Activated T-helper 17 cell treated with anti-CD3 and anti-CD28 coated beads, Interleukin-2, amount 50 U/mL, for 72 hours (primary cell): ENCODE measurements at regions not wholly inside any gene's neighbourhood (a gene's known extent, or its start where the extent isn't known, plus 50 kb on each side); places are given as distances from the start of the nearest gene placed in this dataset.

Experiments used
- ATAC-seq: fragments of 150-1000 bp; cut with Tn5 transposase; replicated peaks from 2 replicates; pipeline ENCODE4 v1.10.0; 2021; ENCODE audit warnings: mild to moderate bottlenecking, moderate library complexity
- H3K27ac Mint-ChIP-seq: one replicate; pipeline ENCODE4 v1.8.0; 2022; ENCODE audit warnings: mixed read lengths
- H3K27me3 Mint-ChIP-seq: one replicate; pipeline ENCODE4 v1.8.0; 2022; ENCODE audit warnings: mixed read lengths
- H3K36me3 Mint-ChIP-seq: one replicate; pipeline ENCODE4 v1.8.0; 2022; ENCODE audit warnings: low read depth, mild to moderate bottlenecking, mixed read lengths
- H3K4me1 Mint-ChIP-seq: one replicate; pipeline ENCODE4 v1.8.0; 2022; ENCODE audit warnings: mixed read lengths
- H3K4me3 Mint-ChIP-seq: one replicate; pipeline ENCODE4 v1.8.0; 2022; ENCODE audit warnings: mild to moderate bottlenecking, mixed read lengths
- H3K9me3 Mint-ChIP-seq: one replicate; pipeline ENCODE4 v1.8.0; 2022; ENCODE audit warnings: mixed read lengths

- Mint-ChIP-seq H3K4me1 (peaks cover 11% of the 10 kb centered on the region), H3K27ac (no peak overlapping the region), H3K27me3 (peaks cover 62% of the 10 kb centered on the region), H3K9me3 (no peaks in the 10 kb centered on the region), H3K4me3 (peak overlapping the region; percentile 56), H3K36me3 (no peaks in the 10 kb centered on the region)
- no peak for ATAC-seq
Measured at GRCh38 chr1:98049370-98050135, 128.7 kb upstream of the DPYD start.

- no peak for ATAC-seq
- Mint-ChIP-seq H3K4me3 (peak overlapping the region; percentile 56), H3K36me3 (no peaks in the 10 kb centered on the region), H3K9me3 (no peaks in the 10 kb centered on the region), H3K27ac (no peak overlapping the region), H3K4me1 (peaks cover 11% of the 10 kb centered on the region), H3K27me3 (peaks cover 66% of the 10 kb centered on the region)
Measured at GRCh38 chr1:98048751-98049325, 128.0 kb upstream of the DPYD start.

- Mint-ChIP-seq H3K4me3 (peak overlapping the region; percentile 56), H3K27me3 (peaks cover 70% of the 10 kb centered on the region), H3K9me3 (no peaks in the 10 kb centered on the region), H3K4me1 (peaks cover 11% of the 10 kb centered on the region), H3K36me3 (no peaks in the 10 kb centered on the region), H3K27ac (no peak overlapping the region)
- peak; percentile 69 for ATAC-seq
Measured at GRCh38 chr1:98048244-98048643, 127.4 kb upstream of the DPYD start.

- Mint-ChIP-seq H3K36me3 (no peaks in the 10 kb centered on the region), H3K27me3 (peaks cover 66% of the 10 kb centered on the region), H3K27ac (no peak overlapping the region), H3K4me3 (no peak overlapping the region), H3K4me1 (peaks cover 11% of the 10 kb centered on the region), H3K9me3 (no peaks in the 10 kb centered on the region)
- ATAC-seq, result no peak
Measured at GRCh38 chr1:98047171-98047570, 126.3 kb upstream of the DPYD start.

DNA sequence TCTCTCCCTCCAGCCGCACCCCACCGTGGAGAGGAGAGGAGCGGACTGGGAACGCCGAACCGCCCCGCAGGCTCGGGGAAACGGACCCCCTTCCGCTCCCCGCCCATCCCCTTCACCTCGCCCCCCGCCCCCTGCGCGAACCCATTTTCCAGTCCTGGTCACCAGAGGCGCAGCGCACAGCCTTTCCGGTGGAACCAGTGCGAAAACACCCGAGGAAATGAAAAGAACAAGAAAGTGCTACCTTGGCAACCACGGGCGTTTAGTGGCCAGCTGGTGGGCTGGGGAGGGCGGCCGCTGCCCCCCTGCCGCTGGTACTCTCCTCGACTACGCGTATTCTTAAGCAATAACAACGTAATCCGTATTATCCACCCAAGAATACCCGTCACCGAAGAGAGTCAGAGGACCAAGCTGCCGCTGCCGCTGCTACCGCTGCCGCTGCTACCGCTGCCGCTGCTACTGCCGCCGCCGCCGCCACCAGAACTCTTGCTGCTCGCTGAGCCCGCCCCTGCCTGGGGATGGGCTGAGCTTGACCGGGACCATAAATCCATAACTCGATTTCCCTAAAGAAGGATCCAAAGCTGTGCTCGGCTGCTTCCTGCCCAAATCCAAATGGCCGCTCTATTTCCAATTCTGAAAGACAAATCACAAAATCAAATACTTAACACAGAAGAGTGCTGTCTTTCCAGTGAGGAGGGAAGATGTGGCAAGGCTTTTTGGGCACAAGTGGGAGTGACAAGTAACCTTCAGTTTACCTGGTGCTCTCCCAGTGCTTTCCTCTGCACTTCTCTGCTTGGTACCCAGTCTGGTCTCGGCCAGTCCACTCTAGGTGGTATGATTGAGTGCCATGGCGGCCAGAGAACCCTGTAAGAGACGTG is 125.2 kb upstream of the DPYD start:
- Mint-ChIP-seq H3K27me3 (peaks cover 63% of the 10 kb centered on the region), H3K27ac (no peak overlapping the region), H3K36me3 (no peaks in the 10 kb centered on the region), H3K4me1 (peaks cover 11% of the 10 kb centered on the region), H3K4me3 (peak overlapping the region; percentile 57), H3K9me3 (no peaks in the 10 kb centered on the region)
- peak; percentile 49 for ATAC-seq

DNA sequence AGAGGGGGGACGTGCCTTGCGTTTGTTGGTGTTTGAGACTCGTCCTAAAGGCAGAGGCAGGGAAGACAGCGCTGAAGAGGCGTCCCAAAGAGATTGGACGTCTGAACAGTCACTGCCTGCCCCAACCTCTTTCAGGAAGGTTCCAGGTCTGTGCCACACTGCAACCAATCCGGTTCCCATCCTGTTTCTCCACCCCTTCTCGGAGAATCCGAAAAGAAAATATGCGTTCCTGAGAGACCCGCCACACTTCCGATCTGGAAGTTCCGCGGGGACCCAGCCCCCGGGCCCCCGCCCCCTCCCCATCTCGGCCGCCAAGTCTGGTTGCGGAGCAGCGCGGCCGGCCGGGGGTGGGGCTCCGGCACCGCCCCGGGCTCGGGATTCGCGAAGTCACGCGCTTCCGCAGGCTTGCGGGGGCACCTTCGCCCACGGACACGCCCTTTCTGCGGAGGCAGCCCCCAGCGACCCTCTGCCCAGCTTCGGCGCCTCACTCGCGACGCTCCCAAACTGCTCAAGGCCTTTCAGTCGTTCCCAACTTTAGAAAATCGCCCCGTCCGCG is 124.5 kb upstream of the DPYD start:
- peak; percentile 39 for ATAC-seq
- H3K9me3 Mint-ChIP-seq, result no peaks in the 10 kb centered on the region
- H3K36me3 Mint-ChIP-seq, result no peaks in the 10 kb centered on the region
- peaks cover 11% of the 10 kb centered on the region for H3K4me1 Mint-ChIP-seq
- H3K4me3 Mint-ChIP-seq, result peak overlapping the region; percentile 57
- H3K27me3 Mint-ChIP-seq, result peaks cover 59% of the 10 kb centered on the region
- no peak overlapping the region for H3K27ac Mint-ChIP-seq

DNA sequence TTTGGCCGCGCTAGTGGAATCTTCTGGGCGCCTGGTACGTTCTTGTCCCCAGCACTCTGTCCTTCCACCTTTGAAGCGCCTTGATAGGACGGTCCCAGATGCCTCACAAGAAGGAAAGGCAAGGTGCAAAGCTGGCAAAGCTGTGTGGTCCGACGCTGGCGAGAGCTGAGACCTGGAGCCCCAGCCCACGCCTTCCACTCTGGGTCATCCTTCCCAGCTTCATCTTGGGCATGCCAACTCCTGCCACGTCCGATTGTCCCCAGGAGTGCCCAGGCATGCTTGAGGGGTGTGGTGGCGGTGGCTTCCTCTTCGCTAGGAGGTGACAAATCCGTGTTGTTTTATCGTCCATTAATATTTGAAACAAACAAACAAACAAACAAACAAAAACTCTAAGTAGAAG is 123.9 kb upstream of the DPYD start:
- no peaks in the 10 kb centered on the region for H3K9me3 Mint-ChIP-seq
- peaks cover 11% of the 10 kb centered on the region for H3K4me1 Mint-ChIP-seq
- peaks cover 56% of the 10 kb centered on the region for H3K27me3 Mint-ChIP-seq
- H3K27ac Mint-ChIP-seq, result no peak overlapping the region
- ATAC-seq, result no peak
- no peaks in the 10 kb centered on the region for H3K36me3 Mint-ChIP-seq
- peak overlapping the region; percentile 57 for H3K4me3 Mint-ChIP-seq

GRCh38 chr1:98044071-98044697 is 123.3 kb upstream of the DPYD start:
- Mint-ChIP-seq H3K27ac (no peak overlapping the region), H3K9me3 (no peaks in the 10 kb centered on the region), H3K27me3 (peaks cover 50% of the 10 kb centered on the region), H3K4me3 (peak overlapping the region; percentile 57), H3K4me1 (peaks cover 6% of the 10 kb centered on the region), H3K36me3 (no peaks in the 10 kb centered on the region)
- no peak for ATAC-seq

DNA sequence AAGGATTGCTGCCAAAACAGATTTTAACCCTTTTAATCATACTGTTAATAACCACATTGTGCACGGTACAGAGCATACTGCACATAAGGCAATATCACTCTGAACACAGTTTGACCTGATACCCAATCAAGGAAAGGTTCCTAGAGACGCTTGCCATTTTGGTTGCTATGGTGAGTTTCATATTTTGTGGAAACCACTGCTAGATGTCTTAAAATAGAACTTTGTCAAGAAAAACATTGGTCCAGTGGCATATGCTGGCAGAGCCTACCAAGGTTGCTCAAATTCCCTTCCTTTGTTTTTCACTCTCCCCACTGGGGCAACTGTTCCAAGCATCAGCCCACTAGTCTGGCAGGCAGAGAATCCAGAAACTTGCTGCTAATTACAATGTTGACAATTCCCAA is 114.8 kb upstream of the DPYD start:
- no peak for ATAC-seq
- H3K27me3 Mint-ChIP-seq, result no peaks in the 10 kb centered on the region
- H3K36me3 Mint-ChIP-seq, result no peaks in the 10 kb centered on the region
- peaks cover 1% of the 10 kb centered on the region for H3K4me1 Mint-ChIP-seq
- H3K9me3 Mint-ChIP-seq, result no peaks in the 10 kb centered on the region
- H3K27ac Mint-ChIP-seq, result no peak overlapping the region
- no peak overlapping the region for H3K4me3 Mint-ChIP-seq

DNA sequence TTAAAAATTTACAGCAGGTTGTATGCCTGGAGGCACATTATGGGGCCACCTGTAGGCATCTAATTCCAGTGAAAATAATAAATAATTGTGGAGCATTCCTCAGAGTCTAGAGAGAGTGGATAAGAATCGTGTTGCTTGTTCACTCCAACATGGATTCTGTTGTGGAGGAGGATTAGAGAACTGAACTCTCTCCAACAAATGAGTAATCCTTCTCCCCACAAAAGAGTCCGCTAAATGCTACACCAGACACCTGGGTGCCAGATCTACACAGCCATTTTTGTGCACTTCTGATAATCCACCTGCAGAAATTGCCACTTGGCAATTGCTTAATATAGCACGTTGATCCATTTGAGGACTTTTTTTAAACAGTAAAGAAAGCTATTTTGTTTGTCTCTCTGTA is 113.7 kb upstream of the DPYD start:
- Mint-ChIP-seq H3K27me3 (no peaks in the 10 kb centered on the region), H3K27ac (no peak overlapping the region), H3K4me1 (peaks cover 5% of the 10 kb centered on the region), H3K36me3 (no peaks in the 10 kb centered on the region), H3K9me3 (no peaks in the 10 kb centered on the region), H3K4me3 (no peak overlapping the region)
- ATAC-seq, result no peak

DNA sequence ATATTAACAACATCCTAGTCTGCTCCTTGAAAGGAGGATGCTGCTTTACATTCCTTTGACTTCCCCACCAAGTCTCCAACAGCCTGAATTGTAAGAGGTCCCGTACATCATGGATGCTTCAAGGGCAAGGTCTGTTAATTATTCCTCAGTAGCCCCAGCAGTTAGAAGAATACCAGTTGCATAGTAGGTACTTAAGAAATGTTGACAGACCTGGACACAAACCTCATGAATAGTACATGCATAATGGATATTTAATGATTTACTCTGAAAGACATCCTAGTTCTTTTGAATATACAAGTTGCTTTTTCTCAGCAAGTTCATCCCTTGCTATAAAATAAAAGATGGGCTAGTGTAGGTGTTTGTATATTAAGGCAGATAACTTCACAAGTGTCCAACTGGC is 112.1 kb upstream of the DPYD start:
- no peaks in the 10 kb centered on the region for H3K27me3 Mint-ChIP-seq
- no peaks in the 10 kb centered on the region for H3K9me3 Mint-ChIP-seq
- peaks cover 5% of the 10 kb centered on the region for H3K4me1 Mint-ChIP-seq
- H3K4me3 Mint-ChIP-seq, result no peak overlapping the region
- ATAC-seq, result no peak
- no peaks in the 10 kb centered on the region for H3K36me3 Mint-ChIP-seq
- no peak overlapping the region for H3K27ac Mint-ChIP-seq

DNA sequence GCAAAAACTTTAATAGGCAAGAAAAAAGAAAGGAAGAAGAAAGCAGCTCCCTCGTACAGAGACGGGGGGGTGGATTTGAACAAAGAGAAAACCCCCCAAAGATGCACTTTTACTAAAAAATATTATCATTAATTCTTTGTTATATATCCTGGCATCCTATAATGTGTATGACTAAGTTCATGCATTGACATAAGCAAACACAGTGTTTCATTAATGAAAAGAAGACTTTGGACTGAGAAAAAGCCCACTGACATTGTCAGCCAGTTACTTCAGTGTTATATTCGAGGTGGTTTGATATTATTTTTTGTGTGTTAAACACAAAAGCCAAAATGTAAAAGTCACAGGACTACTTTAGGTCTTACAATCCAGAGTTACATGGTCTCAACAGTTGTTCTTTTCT is 110.1 kb upstream of the DPYD start:
- H3K9me3 Mint-ChIP-seq, result no peaks in the 10 kb centered on the region
- no peak overlapping the region for H3K4me3 Mint-ChIP-seq
- no peak for ATAC-seq
- H3K36me3 Mint-ChIP-seq, result no peaks in the 10 kb centered on the region
- H3K4me1 Mint-ChIP-seq, result peaks cover 5% of the 10 kb centered on the region
- H3K27ac Mint-ChIP-seq, result no peak overlapping the region
- no peaks in the 10 kb centered on the region for H3K27me3 Mint-ChIP-seq

DNA sequence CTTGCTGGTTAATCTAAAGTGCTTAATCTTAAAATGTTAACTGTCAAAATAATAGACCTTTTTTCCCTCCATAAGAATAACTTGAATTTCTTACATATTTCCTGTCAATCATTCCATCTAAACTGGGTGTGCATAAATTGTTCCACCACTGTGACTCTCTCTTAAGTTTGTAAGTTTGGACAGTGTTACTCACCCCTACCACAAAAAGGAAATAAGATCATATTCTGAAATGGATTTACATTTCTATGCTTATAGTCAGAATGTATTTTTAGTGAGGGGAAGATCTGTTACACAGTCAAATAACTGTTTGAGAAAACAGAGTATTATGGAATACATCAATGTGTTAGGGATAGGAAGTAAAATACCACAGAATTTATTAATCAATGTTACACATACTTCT is 109.6 kb upstream of the DPYD start:
- Mint-ChIP-seq H3K27ac (no peak overlapping the region), H3K9me3 (no peaks in the 10 kb centered on the region), H3K27me3 (no peaks in the 10 kb centered on the region), H3K4me1 (peaks cover 5% of the 10 kb centered on the region), H3K4me3 (no peak overlapping the region), H3K36me3 (no peaks in the 10 kb centered on the region)
- ATAC-seq, result peak; percentile 74

DNA sequence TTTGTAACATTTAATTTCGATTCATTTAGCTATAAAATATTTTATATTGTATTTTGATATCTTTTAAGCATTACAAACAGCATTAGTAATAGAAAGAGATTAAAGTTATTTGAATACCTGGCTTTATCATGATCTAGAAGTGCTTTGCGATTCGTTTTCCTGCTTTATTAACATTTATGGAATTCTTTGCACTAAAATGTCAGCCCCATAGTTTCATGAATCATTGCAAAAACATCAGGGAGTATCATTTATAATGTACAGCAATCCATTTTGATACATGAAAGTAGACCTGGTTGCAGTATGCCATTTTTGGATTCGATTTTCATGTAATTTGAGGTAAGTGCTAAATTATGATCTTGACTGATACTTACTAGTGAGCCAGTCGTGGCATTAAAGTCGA is 108.0 kb upstream of the DPYD start:
- Mint-ChIP-seq H3K4me1 (peaks cover 5% of the 10 kb centered on the region), H3K27ac (no peak overlapping the region), H3K27me3 (no peaks in the 10 kb centered on the region), H3K36me3 (no peaks in the 10 kb centered on the region), H3K9me3 (no peaks in the 10 kb centered on the region), H3K4me3 (no peak overlapping the region)
- ATAC-seq, result no peak
